ENCODE measurements at regions not wholly inside any gene's neighbourhood (a gene's known extent, or its start where the extent isn't known, plus 50 kb on each side); places are given as distances from the start of the nearest gene placed in this dataset.

- H3K27me3 Mint-ChIP-seq (ENCODE audit: insufficient read depth, unreplicated experiment) = no peaks in the 10 kb centered on the region
- no TSS peak for BruUV-seq (replicated peaks)
- intact Hi-C loops (cut with micrococcal nuclease) = no loop called here
- H3K9me3 Mint-ChIP-seq (ENCODE audit: unreplicated experiment) = no peaks in the 10 kb centered on the region
- no peak overlapping the region for H3K27ac Mint-ChIP-seq (ENCODE audit: low read depth, unreplicated experiment)
- ChIA-PET POLR2A (interaction anchor here (0.7 kb wide), 1 partner anchor 8 kb away, joined by 4 read pairs; no protein-coding TSS in a partner anchor), CTCF (no interaction called here)
- no peak for DNase-seq (ENCODE audit: unreplicated experiment)
- no peak overlapping the region for H3K4me3 Mint-ChIP-seq (ENCODE audit: unreplicated experiment)
- H3K36me3 Mint-ChIP-seq (ENCODE audit: insufficient read depth, unreplicated experiment) = no peaks in the 10 kb centered on the region
- no peak for TF ChIP-seq CTCF (IDR thresholded peaks at IDR 0.05; ENCODE audit: unreplicated experiment)
- H3K4me1 Mint-ChIP-seq (ENCODE audit: insufficient read depth, unreplicated experiment) = no peaks in the 10 kb centered on the region
Measured at GRCh38 chr10:32121648-32122047, 65.4 kb upstream of the KIF5B start.

- Mint-ChIP-seq H3K27me3 (ENCODE audit: insufficient read depth, unreplicated experiment) (peaks cover 11% of the 10 kb centered on the region), H3K36me3 (ENCODE audit: insufficient read depth, unreplicated experiment) (no peaks in the 10 kb centered on the region), H3K9me3 (ENCODE audit: unreplicated experiment) (no peaks in the 10 kb centered on the region), H3K27ac (ENCODE audit: low read depth, unreplicated experiment) (no peak overlapping the region), H3K4me1 (ENCODE audit: insufficient read depth, unreplicated experiment) (no peaks in the 10 kb centered on the region), H3K4me3 (ENCODE audit: unreplicated experiment) (no peak overlapping the region)
- intact Hi-C loops (cut with micrococcal nuclease) = no loop called here
- no peak for DNase-seq (ENCODE audit: unreplicated experiment)
- no peak for TF ChIP-seq CTCF (IDR thresholded peaks at IDR 0.05; ENCODE audit: unreplicated experiment)
- ChIA-PET CTCF (no interaction called here), POLR2A (interaction anchor here (0.7 kb wide), 1 partner anchor 517 kb away, joined by 6 read pairs; no protein-coding TSS in a partner anchor)
- no TSS peak for BruUV-seq (replicated peaks)
Measured at GRCh38 chr10:32120147-32120546, 63.9 kb upstream of the KIF5B start.

- no TSS peak for BruUV-seq (replicated peaks)
- no peak for TF ChIP-seq CTCF (IDR thresholded peaks at IDR 0.05; ENCODE audit: unreplicated experiment)
- H3K4me3 Mint-ChIP-seq (ENCODE audit: unreplicated experiment) = no peak overlapping the region
- ChIA-PET POLR2A (no interaction called here), CTCF (interaction anchor here (0.6 kb wide), 1 partner anchor 257 kb away, joined by 3 read pairs; no protein-coding TSS in a partner anchor)
- no peak for DNase-seq (ENCODE audit: unreplicated experiment)
- peaks cover 16% of the 10 kb centered on the region for H3K27me3 Mint-ChIP-seq (ENCODE audit: insufficient read depth, unreplicated experiment)
- peaks cover 7% of the 10 kb centered on the region for H3K4me1 Mint-ChIP-seq (ENCODE audit: insufficient read depth, unreplicated experiment)
- no peaks in the 10 kb centered on the region for H3K36me3 Mint-ChIP-seq (ENCODE audit: insufficient read depth, unreplicated experiment)
- H3K27ac Mint-ChIP-seq (ENCODE audit: low read depth, unreplicated experiment) = no peak overlapping the region
- H3K9me3 Mint-ChIP-seq (ENCODE audit: unreplicated experiment) = no peaks in the 10 kb centered on the region
- intact Hi-C loops (cut with micrococcal nuclease) = no loop called here
Measured at GRCh38 chr10:32114508-32114907, 58.3 kb upstream of the KIF5B start.

- intact Hi-C loops (cut with micrococcal nuclease) = no loop called here
- POLR2A ChIA-PET = interaction anchor here (0.8 to 1.0 kb wide), 2 partner anchors 56 to 58 kb away, joined by 3 to 4 read pairs; partner anchors contain the start of gene KIF5B
- Mint-ChIP-seq H3K27me3 (ENCODE audit: insufficient read depth, unreplicated experiment) (peaks cover 16% of the 10 kb centered on the region), H3K9me3 (ENCODE audit: unreplicated experiment) (no peaks in the 10 kb centered on the region), H3K27ac (ENCODE audit: low read depth, unreplicated experiment) (no peak overlapping the region), H3K4me1 (ENCODE audit: insufficient read depth, unreplicated experiment) (peaks cover 7% of the 10 kb centered on the region), H3K4me3 (ENCODE audit: unreplicated experiment) (no peak overlapping the region), H3K36me3 (ENCODE audit: insufficient read depth, unreplicated experiment) (no peaks in the 10 kb centered on the region)
- BruUV-seq (replicated peaks) = no TSS peak
- CTCF ChIA-PET = no interaction called here
- no peak for TF ChIP-seq CTCF (IDR thresholded peaks at IDR 0.05; ENCODE audit: unreplicated experiment)
- peak; percentile 82 for DNase-seq (ENCODE audit: unreplicated experiment)
Measured at GRCh38 chr10:32112055-32112454, 55.8 kb upstream of the KIF5B start.

Data from MCF 10A (cell line).